ENCODE measurements at regions not wholly inside any gene's neighbourhood (a gene's known extent, or its start where the extent isn't known, plus 50 kb on each side); places are given as distances from the start of the nearest gene placed in this dataset.

GRCh38 chr19:20252613-20253012, 85.6 kb downstream of the ZNF486 start:
- TF ChIP-seq, protein P1, sequence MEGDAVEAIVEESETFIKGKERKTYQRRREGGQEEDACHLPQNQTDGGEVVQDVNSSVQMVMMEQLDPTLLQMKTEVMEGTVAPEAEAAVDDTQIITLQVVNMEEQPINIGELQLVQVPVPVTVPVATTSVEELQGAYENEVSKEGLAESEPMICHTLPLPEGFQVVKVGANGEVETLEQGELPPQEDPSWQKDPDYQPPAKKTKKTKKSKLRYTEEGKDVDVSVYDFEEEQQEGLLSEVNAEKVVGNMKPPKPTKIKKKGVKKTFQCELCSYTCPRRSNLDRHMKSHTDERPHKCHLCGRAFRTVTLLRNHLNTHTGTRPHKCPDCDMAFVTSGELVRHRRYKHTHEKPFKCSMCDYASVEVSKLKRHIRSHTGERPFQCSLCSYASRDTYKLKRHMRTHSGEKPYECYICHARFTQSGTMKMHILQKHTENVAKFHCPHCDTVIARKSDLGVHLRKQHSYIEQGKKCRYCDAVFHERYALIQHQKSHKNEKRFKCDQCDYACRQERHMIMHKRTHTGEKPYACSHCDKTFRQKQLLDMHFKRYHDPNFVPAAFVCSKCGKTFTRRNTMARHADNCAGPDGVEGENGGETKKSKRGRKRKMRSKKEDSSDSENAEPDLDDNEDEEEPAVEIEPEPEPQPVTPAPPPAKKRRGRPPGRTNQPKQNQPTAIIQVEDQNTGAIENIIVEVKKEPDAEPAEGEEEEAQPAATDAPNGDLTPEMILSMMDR (IDR thresholded peaks at IDR 0.05): no peak
- no peak for TF ChIP-seq POLR2A (IDR thresholded peaks at IDR 0.05)
